H1 (cell line): ENCODE measurements at regions not wholly inside any gene's neighbourhood (a gene's known extent, or its start where the extent isn't known, plus 50 kb on each side); places are given as distances from the start of the nearest gene placed in this dataset.

ENCODE experiments used
- CTCF ChIA-PET: fragments of 300-600 bp; sonication (Branson Sonifier 250); formaldehyde crosslinking; loops from one replicate; lab custom pipeline; 2021; ENCODE audit not compliant: partially characterized antibody; lab: Charles Lee
- POLR2A ChIA-PET: fragments of 300-600 bp; sonication (Branson Sonifier 250); formaldehyde crosslinking; loops from one replicate; lab custom pipeline; 2021; ENCODE audit warnings: inconsistent platforms; ENCODE audit not compliant: partially characterized antibody; lab: Charles Lee
- DNase-seq, 2 experiments: peaks; one replicate each; pipeline versions ENCODE4 v3.0.0 to v3.0.0-alpha.2; 2010 to 2022; ENCODE audit warnings: low spot score in 2 of 2, low read depth in 1 of 2, mixed read lengths in 1 of 2
- FAIRE-seq: peaks from 2 replicates; lab custom pipeline; 2011; peaks lifted over from hg19 to GRCh38; lab: Jason Lieb, UNC
- H2AFZ ChIP-seq: 2 replicates; pipeline ENCODE4 v1.8.1; 2012; ENCODE audit warnings: low read length, inconsistent platforms
- H2AK5ac ChIP-seq: 2 replicates; pipeline ENCODE4 v1.6.1; 2013; ENCODE audit warnings: low read depth, low read length
- H2BK120ac ChIP-seq: replicated peaks from 2 replicates; pipeline ENCODE3; 2013; ENCODE audit warnings: low read depth, low read length, inconsistent platforms
- H2BK12ac ChIP-seq: 2 replicates; pipeline ENCODE4 v1.6.1; 2013; ENCODE audit warnings: low read depth, low read length
- H2BK15ac ChIP-seq: 2 replicates; pipeline ENCODE4 v1.6.1; 2013; ENCODE audit warnings: low read length
- H2BK20ac ChIP-seq: 2 replicates; pipeline ENCODE4 v1.6.1; 2013; ENCODE audit warnings: low read length
- H2BK5ac ChIP-seq: 2 replicates; pipeline ENCODE4 v1.6.1; 2013; ENCODE audit warnings: low read depth, low read length
- H3K14ac ChIP-seq: 2 replicates; pipeline ENCODE4 v1.6.1; 2013; ENCODE audit warnings: inconsistent platforms; ENCODE audit not compliant: insufficient read length
- H3K18ac ChIP-seq: 2 replicates; pipeline ENCODE4 v1.6.1; 2013; ENCODE audit warnings: low read length; ENCODE audit errors: extremely low read depth
- H3K23ac ChIP-seq: 2 replicates; pipeline ENCODE4 v1.6.1; 2013; ENCODE audit warnings: inconsistent platforms; ENCODE audit not compliant: insufficient read length
- H3K23me2 ChIP-seq: 2 replicates; pipeline ENCODE4 v1.6.1; 2013; ENCODE audit warnings: low read depth, low read length
- H3K27ac ChIP-seq: 2 replicates; pipeline ENCODE4 v1.6.1; 2011; ENCODE audit warnings: low read depth, low read length, inconsistent platforms
- H3K27me3 ChIP-seq, 4 experiments: replicated peaks in 1 of 4; 1 replicate in 1 of 4; 2 replicates in 3 of 4; pipeline versions ENCODE4 v1.6.1 to v1.8.1; 2011 to 2013; ENCODE audit warnings: low read length in 3 of 4, mild to moderate bottlenecking in 3 of 4, inconsistent platforms in 2 of 4, mixed read lengths in 2 of 4, moderate library complexity in 1 of 4; ENCODE audit not compliant: control insufficient read depth in 3 of 4, insufficient read depth in 3 of 4; ENCODE audit errors: extremely low read depth in 1 of 4
- H3K36me3 ChIP-seq, 4 experiments: 2 replicates each; pipeline versions ENCODE4 v1.6.1 to v1.8.1; 2011 to 2013; ENCODE audit warnings: mild to moderate bottlenecking in 4 of 4, low read length in 3 of 4, moderate library complexity in 2 of 4, control low read depth in 1 of 4, inconsistent platforms in 1 of 4; ENCODE audit not compliant: insufficient read depth in 4 of 4, control insufficient read depth in 2 of 4
- H3K4ac ChIP-seq: replicated peaks from 2 replicates; pipeline ENCODE3; 2013; ENCODE audit warnings: low read length, low read depth, mixed read lengths, inconsistent platforms; ENCODE audit not compliant: insufficient read length
- H3K4me1 ChIP-seq, 4 experiments: replicated peaks in 1 of 4; 1 replicate in 1 of 4; 2 replicates in 3 of 4; pipeline versions ENCODE4 v1.6.1 to v1.8.1; 2011 to 2013; ENCODE audit warnings: low read length in 3 of 4, inconsistent platforms in 2 of 4, mixed read lengths in 1 of 4; ENCODE audit not compliant: insufficient read depth in 4 of 4, control insufficient read depth in 3 of 4
- H3K4me2 ChIP-seq, 2 experiments: 2 replicates each; pipeline versions ENCODE4 v1.6.1 to v1.8.1; 2011 to 2013; ENCODE audit warnings: low read depth in 2 of 2, low read length in 2 of 2, control low read depth in 1 of 2, inconsistent platforms in 1 of 2, mild to moderate bottlenecking in 1 of 2; ENCODE audit not compliant: insufficient read depth in 1 of 2
- H3K4me3 ChIP-seq, 4 experiments: fragments of 200-600, 300-600 bp in 1 of 4; sonication (generic), shearing (Covaris generic), sonication (Bioruptor Twin) in 1 of 4; 2 replicates each; pipeline versions ENCODE4 v1.5.1 to v1.8.1; 2011 to 2016; ENCODE audit warnings: low read length in 4 of 4, low read depth in 3 of 4, control low read depth in 2 of 4, inconsistent platforms in 2 of 4, mild to moderate bottlenecking in 2 of 4, mixed read lengths in 1 of 4, moderate library complexity in 1 of 4; ENCODE audit not compliant: insufficient read depth in 2 of 4; ENCODE audit errors: extremely low read depth in 1 of 4
- H3K56ac ChIP-seq: replicated peaks from 2 replicates; pipeline ENCODE3; 2013; ENCODE audit warnings: low read depth, mild to moderate bottlenecking, mixed read lengths, low read length, inconsistent platforms; ENCODE audit not compliant: insufficient read length
- H3K79me1 ChIP-seq: 2 replicates; pipeline ENCODE4 v1.6.1; 2013; ENCODE audit warnings: low read depth, low read length, control low read depth
- H3K79me2 ChIP-seq, 2 experiments: 2 replicates each; pipeline versions ENCODE4 v1.6.1 to v1.8.1; 2012 to 2013; ENCODE audit warnings: low read length in 2 of 2, mild to moderate bottlenecking in 2 of 2, inconsistent platforms in 1 of 2; ENCODE audit not compliant: insufficient read depth in 2 of 2, control insufficient read depth in 1 of 2
- H3K9ac ChIP-seq, 4 experiments: replicated peaks in 1 of 4; 1 replicate in 1 of 4; 2 replicates in 3 of 4; pipeline versions ENCODE4 v1.6.1 to v1.8.1; 2011 to 2013; ENCODE audit warnings: low read depth in 3 of 4, low read length in 3 of 4, control low read depth in 2 of 4, mild to moderate bottlenecking in 2 of 4, moderate library complexity in 2 of 4, inconsistent platforms in 1 of 4; ENCODE audit errors: extremely low read depth in 1 of 4
- H3K9me3 ChIP-seq, 2 experiments: 2 replicates each; pipeline versions ENCODE4 v1.6.1 to v1.8.1; 2012 to 2013; ENCODE audit warnings: mild to moderate bottlenecking in 2 of 2, moderate library complexity in 2 of 2, control low read depth in 1 of 2, inconsistent platforms in 1 of 2, low read depth in 1 of 2, low read length in 1 of 2, mixed read lengths in 1 of 2; ENCODE audit not compliant: insufficient read depth in 2 of 2
- H4K20me1 ChIP-seq, 2 experiments: replicated peaks in 1 of 2; 2 replicates each; pipeline versions ENCODE3 to v1.8.1; 2011 to 2013; ENCODE audit warnings: inconsistent platforms in 2 of 2, low read length in 2 of 2, mild to moderate bottlenecking in 1 of 2; ENCODE audit not compliant: insufficient read depth in 2 of 2, control insufficient read depth in 1 of 2
- H4K5ac ChIP-seq: 2 replicates; pipeline ENCODE4 v1.6.1; 2013; ENCODE audit warnings: low read length, low read depth, mixed read lengths, inconsistent platforms; ENCODE audit not compliant: insufficient read length
- H4K8ac ChIP-seq: 2 replicates; pipeline ENCODE4 v1.8.0; 2013; ENCODE audit warnings: mild to moderate bottlenecking, moderate library complexity, low read length, inconsistent platforms; ENCODE audit not compliant: insufficient read depth; ENCODE audit errors: extremely low read depth
- H4K91ac ChIP-seq: replicated peaks from 2 replicates; pipeline ENCODE3; 2013; ENCODE audit warnings: low read length, mixed read lengths, inconsistent platforms; ENCODE audit not compliant: insufficient read length
- BCL11A ChIP-seq, 2 experiments: IDR thresholded peaks; one replicate each; pipeline ENCODE4 v1.6.1; 2011; ENCODE audit warnings: low read depth in 2 of 2, low read length in 2 of 2, mild to moderate bottlenecking in 2 of 2
- CHD1 ChIP-seq: IDR thresholded peaks from 2 replicates; pipeline ENCODE4 v1.6.1; 2012; ENCODE audit warnings: low read depth, low read length, improper control_type of control experiment
- EZH2 ChIP-seq: fragments of 200-600 bp; sonication (generic); IDR thresholded peaks from 2 replicates; pipeline ENCODE4 v1.7.1; 2012; ENCODE audit warnings: low read depth, mild to moderate bottlenecking, moderate library complexity, low read length, inconsistent platforms; ENCODE audit not compliant: severe bottlenecking
- FOSL1 ChIP-seq: IDR thresholded peaks from 2 replicates; pipeline ENCODE4 v1.6.1; 2011; ENCODE audit warnings: mild to moderate bottlenecking, low read depth, low read length, moderate library complexity; ENCODE audit not compliant: insufficient read depth
- POLR2A ChIP-seq, 2 experiments: IDR thresholded peaks; 1 replicate in 1 of 2; 2 replicates in 1 of 2; pipeline ENCODE4 v1.6.1; 2011; ENCODE audit warnings: low read depth in 2 of 2, low read length in 2 of 2, mild to moderate bottlenecking in 2 of 2; ENCODE audit errors: control extremely low read depth in 1 of 2
- RFX5 ChIP-seq: IDR thresholded peaks from 2 replicates; pipeline ENCODE4 v1.6.1; 2011; ENCODE audit warnings: low read depth, low read length, improper control_type of control experiment, borderline replicate concordance
- RXRA ChIP-seq: IDR thresholded peaks from 2 replicates; pipeline ENCODE4 v1.6.1; 2011; ENCODE audit warnings: low read depth, mild to moderate bottlenecking, low read length, moderate library complexity; ENCODE audit not compliant: insufficient read depth
- SAP30 ChIP-seq: fragments of 300-600 bp; sonication (generic); IDR thresholded peaks from 2 replicates; pipeline ENCODE4 v1.7.1; 2012; ENCODE audit warnings: low read length, moderate library complexity, mild to moderate bottlenecking, inconsistent platforms; ENCODE audit not compliant: insufficient read depth, insufficient replicate concordance
- SIRT6 ChIP-seq: IDR thresholded peaks from one replicate; pipeline ENCODE4 v1.7.1; 2012; ENCODE audit warnings: low read length, inconsistent platforms
- TAF7 ChIP-seq: optimal IDR thresholded peaks from 2 replicates; pipeline ENCODE3; 2011; ENCODE audit warnings: low read depth, mild to moderate bottlenecking, inconsistent platforms, low read length, moderate library complexity, borderline replicate concordance
- TCF12 ChIP-seq: IDR thresholded peaks from 2 replicates; pipeline ENCODE4 v1.6.1; 2011; ENCODE audit warnings: low read depth, mild to moderate bottlenecking, low read length
- TEAD4 ChIP-seq: IDR thresholded peaks from 2 replicates; pipeline ENCODE4 v1.6.1; 2012; ENCODE audit warnings: low read depth, low read length, inconsistent platforms, mixed read lengths
- TF ChIP-seq, protein P1 (sequence below): IDR thresholded peaks from 2 replicates; pipeline ENCODE4 v1.6.1; 2012; ENCODE audit warnings: low read length, inconsistent platforms
- TF ChIP-seq, protein P2 (sequence below): IDR thresholded peaks from 2 replicates; pipeline ENCODE4 v1.6.1; 2012; ENCODE audit warnings: inconsistent platforms

DNA sequence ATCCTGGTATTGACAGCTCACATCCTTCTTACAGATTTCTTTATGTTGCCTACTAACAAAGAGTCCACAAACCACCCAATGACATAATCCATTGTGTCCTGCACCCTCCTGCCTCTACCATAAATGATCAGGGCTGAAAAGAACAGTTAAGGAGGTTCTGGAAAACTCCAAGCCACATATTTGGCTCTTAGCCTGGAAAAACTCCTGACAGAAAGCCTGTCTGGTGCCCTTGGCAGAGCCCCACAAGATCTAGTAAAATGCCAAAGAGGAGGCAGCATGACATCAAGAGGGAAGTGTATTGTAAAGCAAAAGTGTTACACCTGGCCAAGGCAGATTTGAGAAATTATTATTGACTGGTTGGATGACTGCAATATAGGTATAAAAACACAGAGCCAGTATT is 126.4 kb upstream of the VGLL2 start:
- Histone ChIP-seq H3K27me3 (no peaks in the 10 kb centered on the region), H3K56ac (no peak overlapping the region), H2AK5ac (no peak overlapping the region), H4K20me1 (no peaks in the 10 kb centered on the region), H2BK12ac (no peak overlapping the region), H3K4me3 (no peak overlapping the region), H2BK20ac (no peak overlapping the region), H3K79me1 (no peaks in the 10 kb centered on the region), H2BK5ac (no peak overlapping the region), H2BK15ac (no peak overlapping the region), H4K5ac (no peak overlapping the region), H4K8ac (no peak overlapping the region), H3K14ac (no peak overlapping the region), H2BK120ac (no peak overlapping the region), H3K4ac (no peak overlapping the region), H3K27ac (no peak overlapping the region), H3K18ac (no peak overlapping the region), H4K91ac (no peak overlapping the region), H2AFZ (no peak overlapping the region), H3K36me3 (no peaks in the 10 kb centered on the region), H3K23me2 (no peaks in the 10 kb centered on the region), H3K4me1 (peaks cover 0 to 6% (median 0%) of the 10 kb centered on the region in 4 experiments; a peak in 1 of 7 replicates), H3K9ac (no peak overlapping the region), H3K9me3 (no peaks in the 10 kb centered on the region), H3K23ac (no peak overlapping the region), H3K79me2 (no peaks in the 10 kb centered on the region), H3K4me2 (no peak overlapping the region)
- FAIRE-seq = no peak
- CTCF ChIA-PET = no interaction called here
- DNase-seq = no peak
- POLR2A ChIA-PET = no interaction called here
- no peak for TF ChIP-seq TAF7
- no peak for TF ChIP-seq RXRA
- TF ChIP-seq TEAD4 = no peak
- TF ChIP-seq POLR2A (IDR thresholded peaks at IDR 0.05; ENCODE audit: control extremely low read depth in 1 of 2, low read depth in 2 of 2, low read length in 2 of 2) = no peak
- no peak for TF ChIP-seq BCL11A (IDR thresholded peaks at IDR 0.05; ENCODE audit: low read depth in 2 of 2, low read length in 2 of 2)
- TF ChIP-seq FOSL1 = no peak
- no peak for TF ChIP-seq EZH2
- TF ChIP-seq RFX5 = no peak
- TF ChIP-seq, protein P1, sequence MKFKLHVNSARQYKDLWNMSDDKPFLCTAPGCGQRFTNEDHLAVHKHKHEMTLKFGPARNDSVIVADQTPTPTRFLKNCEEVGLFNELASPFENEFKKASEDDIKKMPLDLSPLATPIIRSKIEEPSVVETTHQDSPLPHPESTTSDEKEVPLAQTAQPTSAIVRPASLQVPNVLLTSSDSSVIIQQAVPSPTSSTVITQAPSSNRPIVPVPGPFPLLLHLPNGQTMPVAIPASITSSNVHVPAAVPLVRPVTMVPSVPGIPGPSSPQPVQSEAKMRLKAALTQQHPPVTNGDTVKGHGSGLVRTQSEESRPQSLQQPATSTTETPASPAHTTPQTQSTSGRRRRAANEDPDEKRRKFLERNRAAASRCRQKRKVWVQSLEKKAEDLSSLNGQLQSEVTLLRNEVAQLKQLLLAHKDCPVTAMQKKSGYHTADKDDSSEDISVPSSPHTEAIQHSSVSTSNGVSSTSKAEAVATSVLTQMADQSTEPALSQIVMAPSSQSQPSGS = no peak
- TF ChIP-seq TCF12 = no peak
- TF ChIP-seq, protein P2, sequence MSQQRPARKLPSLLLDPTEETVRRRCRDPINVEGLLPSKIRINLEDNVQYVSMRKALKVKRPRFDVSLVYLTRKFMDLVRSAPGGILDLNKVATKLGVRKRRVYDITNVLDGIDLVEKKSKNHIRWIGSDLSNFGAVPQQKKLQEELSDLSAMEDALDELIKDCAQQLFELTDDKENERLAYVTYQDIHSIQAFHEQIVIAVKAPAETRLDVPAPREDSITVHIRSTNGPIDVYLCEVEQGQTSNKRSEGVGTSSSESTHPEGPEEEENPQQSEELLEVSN = no peak
- TF ChIP-seq SAP30 = no peak
- no peak for TF ChIP-seq SIRT6
- no peak for TF ChIP-seq CHD1
